SK-N-SH (cell line): ENCODE measurements at regions not wholly inside any gene's neighbourhood (a gene's known extent, or its start where the extent isn't known, plus 50 kb on each side); places are given as distances from the start of the nearest gene placed in this dataset.

ENCODE experiments used
- EP300 ChIP-seq, 2 experiments: IDR thresholded peaks; 2 replicates each; pipeline versions ENCODE4 v1.4.0 to v1.6.1; 2012; ENCODE audit warnings: borderline replicate concordance in 1 of 2, low read depth in 1 of 2, low read length in 1 of 2
- JUND ChIP-seq: IDR thresholded peaks from 2 replicates; pipeline ENCODE4 v1.4.0; 2012
- RCOR1 ChIP-seq: fragments of 150-350 bp; IDR thresholded peaks from 2 replicates; pipeline ENCODE4 v1.6.1; 2017; ENCODE audit warnings: antibody characterized with exemption, low read length
- ZBTB33 ChIP-seq: IDR thresholded peaks from 2 replicates; pipeline ENCODE4 v1.4.0; 2012; ENCODE audit warnings: low read depth, borderline replicate concordance
- TF ChIP-seq, protein P1 (sequence below): fragments of 200-600 bp; sonication (generic); IDR thresholded peaks from 2 replicates; pipeline ENCODE4 v1.6.1; 2017; ENCODE audit warnings: antibody characterized with exemption, mild to moderate bottlenecking, moderate library complexity
- TF ChIP-seq, protein P2 (sequence below): IDR thresholded peaks from 2 replicates; pipeline ENCODE4 v1.4.0; 2012; ENCODE audit warnings: low read depth, borderline replicate concordance

- TF ChIP-seq, protein P1, sequence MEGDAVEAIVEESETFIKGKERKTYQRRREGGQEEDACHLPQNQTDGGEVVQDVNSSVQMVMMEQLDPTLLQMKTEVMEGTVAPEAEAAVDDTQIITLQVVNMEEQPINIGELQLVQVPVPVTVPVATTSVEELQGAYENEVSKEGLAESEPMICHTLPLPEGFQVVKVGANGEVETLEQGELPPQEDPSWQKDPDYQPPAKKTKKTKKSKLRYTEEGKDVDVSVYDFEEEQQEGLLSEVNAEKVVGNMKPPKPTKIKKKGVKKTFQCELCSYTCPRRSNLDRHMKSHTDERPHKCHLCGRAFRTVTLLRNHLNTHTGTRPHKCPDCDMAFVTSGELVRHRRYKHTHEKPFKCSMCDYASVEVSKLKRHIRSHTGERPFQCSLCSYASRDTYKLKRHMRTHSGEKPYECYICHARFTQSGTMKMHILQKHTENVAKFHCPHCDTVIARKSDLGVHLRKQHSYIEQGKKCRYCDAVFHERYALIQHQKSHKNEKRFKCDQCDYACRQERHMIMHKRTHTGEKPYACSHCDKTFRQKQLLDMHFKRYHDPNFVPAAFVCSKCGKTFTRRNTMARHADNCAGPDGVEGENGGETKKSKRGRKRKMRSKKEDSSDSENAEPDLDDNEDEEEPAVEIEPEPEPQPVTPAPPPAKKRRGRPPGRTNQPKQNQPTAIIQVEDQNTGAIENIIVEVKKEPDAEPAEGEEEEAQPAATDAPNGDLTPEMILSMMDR = no peak
- TF ChIP-seq JUND = no peak
- no peak for TF ChIP-seq ZBTB33
- TF ChIP-seq, protein P2, sequence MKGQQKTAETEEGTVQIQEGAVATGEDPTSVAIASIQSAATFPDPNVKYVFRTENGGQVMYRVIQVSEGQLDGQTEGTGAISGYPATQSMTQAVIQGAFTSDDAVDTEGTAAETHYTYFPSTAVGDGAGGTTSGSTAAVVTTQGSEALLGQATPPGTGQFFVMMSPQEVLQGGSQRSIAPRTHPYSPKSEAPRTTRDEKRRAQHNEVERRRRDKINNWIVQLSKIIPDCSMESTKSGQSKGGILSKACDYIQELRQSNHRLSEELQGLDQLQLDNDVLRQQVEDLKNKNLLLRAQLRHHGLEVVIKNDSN = no peak
- no peak for TF ChIP-seq EP300 (IDR thresholded peaks at IDR 0.05; ENCODE audit: borderline replicate concordance in 1 of 2, low read depth in 1 of 2, low read length in 1 of 2)
- no peak for TF ChIP-seq RCOR1
These were observed 490.9 kb upstream of the TENM4 start for GRCh38 chr11:79931692-79932091.
